ENCODE measurements at regions not wholly inside any gene's neighbourhood (a gene's known extent, or its start where the extent isn't known, plus 50 kb on each side); places are given as distances from the start of the nearest gene placed in this dataset.

DNA sequence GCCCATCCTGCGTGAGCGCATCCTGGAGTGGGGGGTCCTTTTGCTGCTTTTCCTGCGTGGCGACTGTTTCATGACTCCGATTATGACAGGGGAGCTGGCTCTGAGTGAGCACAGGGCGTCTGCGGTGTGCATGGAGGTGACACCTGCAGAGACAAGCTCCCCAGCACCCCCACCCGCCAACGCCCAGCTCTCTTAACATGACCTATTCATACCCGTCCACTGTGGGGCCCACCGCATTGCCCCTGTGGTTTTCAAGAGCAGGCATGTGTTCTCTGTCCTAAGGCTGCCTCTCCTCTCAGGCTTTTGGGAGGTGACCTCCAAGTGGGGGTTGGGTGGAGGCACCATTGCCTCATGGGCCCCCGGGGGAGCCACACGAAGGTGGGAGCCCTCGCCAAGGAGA is 500.7 kb downstream of the TCERG1L start:
- DNase-seq = no peak

DNA sequence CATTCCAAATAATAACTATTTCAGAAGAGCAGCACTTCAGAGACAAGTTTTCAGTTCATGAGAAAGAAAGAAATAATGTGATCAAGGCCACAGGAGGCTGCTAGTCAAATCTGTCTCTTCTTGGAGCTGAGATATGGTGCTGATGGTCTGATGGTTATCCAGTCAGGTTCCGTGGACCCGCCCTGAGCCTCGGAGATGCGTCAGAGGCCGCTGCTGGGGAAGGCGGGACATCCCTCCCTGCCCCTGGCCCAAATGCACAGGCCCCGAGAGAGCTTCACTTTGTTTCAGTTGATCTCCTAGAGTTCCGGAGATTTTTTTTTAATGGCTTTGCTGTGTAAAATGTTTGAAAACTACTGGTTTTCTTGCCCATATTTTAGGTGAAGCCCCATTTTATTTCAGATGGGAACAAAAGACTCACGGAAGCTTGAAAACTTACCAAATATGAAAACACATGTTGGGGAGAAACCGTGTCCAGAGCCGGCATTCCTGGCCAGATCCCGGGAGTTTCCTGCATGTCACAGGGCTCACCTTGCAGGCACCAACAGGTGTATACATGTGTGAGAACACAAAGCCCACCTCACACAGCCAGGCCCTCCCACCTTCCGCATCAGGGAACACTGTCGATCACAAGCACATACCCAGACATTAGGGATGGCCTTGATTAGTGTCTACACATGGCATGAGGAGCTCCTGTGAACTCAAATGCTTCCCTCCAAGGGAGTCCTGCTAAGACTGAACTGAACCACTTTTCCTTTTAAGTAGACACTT is 499.0 kb downstream of the TCERG1L start:
- DNase-seq = no peak

DNA sequence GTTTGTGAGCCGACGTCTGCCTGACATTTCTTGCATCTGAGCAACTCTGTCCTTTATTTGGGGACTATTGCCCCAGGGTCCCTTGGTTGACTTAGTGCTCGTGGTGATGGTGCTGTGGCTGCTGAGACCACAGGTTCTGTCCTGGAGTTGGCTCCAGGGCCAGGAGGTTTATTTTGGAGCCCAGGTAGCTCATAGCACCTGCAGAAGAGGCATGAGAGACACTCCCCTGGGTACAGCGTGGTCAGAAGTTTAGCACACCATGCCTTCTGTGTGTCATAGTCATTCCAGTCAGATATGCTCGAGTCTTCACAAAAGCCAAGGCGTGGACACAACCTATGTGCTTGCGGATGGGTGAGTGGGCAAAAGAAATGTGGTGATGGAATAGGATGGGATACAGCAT is 496.9 kb downstream of the TCERG1L start:
- no peak for DNase-seq

DNA sequence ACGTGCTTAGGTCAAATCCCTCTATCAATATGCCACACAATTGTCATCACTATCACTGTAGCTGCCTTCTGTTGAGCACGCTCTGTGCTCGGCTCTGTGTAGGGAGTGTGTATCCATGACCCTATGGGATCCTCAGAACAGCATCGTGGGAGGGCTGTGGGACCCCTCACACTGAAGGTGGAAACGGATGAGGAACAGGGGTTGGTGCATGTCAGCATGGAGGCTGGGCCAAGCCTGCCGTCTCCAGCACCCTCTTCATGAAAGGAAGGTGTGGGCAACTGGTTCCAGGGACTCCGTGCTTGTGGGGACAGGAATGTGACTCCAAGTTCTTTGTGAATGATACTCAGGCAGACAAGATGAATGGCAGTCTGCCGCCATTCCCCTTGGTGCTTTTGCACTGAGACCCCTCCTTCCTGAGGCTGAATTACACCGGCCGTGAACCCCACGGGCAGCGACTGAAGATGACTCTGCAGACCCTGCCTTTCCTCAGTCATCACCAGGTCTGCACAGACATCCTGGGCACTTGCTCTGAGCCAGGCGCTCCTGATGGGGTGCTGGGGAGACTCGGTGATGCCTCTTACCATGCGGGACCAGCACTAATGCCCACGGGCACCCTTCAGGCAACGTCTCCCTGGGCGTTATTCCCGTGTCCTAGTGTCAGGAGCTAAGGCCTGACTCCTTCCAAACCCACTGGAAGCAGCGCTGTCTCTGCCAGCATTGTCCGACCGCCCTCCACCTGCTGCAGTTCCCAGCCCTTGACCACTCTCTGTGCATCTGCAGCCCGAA is 495.2 kb downstream of the TCERG1L start:
- no peak for DNase-seq

DNA sequence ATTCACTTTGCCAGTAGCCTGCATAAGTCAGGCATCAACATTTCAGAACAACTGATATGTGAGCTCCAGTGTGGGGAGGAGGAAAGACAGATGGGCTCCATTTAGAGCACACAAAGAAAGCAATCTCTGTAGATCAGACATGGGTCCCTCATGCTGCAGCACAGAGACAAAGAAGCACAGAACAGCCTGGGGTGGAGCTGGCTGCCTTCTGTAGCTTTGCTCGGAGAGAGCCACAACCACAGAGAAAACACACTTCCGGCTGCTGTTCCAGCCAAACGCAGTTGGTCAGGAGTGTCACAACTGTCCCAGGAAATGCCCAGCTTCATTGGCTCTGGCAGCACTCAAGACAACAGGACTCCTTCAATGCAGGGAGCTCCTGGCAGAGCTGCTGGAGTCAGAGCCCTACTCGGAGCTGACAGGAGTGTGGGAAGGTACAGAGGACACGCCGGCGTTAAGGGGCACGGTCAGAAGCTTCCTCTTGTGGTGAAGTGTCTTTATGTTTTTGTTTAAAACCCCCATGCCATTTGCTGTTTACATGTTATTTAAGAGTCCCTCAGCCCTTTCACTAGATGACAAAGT is 494.4 kb downstream of the TCERG1L start:
- DNase-seq = no peak

DNA sequence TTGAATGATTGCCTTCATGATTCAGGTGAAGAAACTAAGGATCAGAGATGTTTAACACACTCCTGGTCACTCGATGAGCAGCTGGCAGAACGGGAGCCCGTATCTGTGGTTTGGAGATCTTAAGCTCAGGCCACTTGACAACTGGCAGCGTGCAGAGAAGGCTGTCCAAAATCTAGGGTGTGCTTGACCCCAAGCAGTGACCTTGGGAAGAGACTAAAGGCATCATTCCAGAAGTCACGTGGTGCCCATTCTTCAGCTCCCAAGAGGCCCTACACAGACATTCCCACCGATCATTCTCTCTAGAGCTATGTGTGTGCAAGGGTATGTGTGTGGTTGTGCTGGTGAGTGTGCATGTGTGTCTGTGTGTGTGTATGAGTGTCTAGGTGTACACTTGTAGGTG is 493.8 kb downstream of the TCERG1L start:
- no peak for DNase-seq

DNA sequence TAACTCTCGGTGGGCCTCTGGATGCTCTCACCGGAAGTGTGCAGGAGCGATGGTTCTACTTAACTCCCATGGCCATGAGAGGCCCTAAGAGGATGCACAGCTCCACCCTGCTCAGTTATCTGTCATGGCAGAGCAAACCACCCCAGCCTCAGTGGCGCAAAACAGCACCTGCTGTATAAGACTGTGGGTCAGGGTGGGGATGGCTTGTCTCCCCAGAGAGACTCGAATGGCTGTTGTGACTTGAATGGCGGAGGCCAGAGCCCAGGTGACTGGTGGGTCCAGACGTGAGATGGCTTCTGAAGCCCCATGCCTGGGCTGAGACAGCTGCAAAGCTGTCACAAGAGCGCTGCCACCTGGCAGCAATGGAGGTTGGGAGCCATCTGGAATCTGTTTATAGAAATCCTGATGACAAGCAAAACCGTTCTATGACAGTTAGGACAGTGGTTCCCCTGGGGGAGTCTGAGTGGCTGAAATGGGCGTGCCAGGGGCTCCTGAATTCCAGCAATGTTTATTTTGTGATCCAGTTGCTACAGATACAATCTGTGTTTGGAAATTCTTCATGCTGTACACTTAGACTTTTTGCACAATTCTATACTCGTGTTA is 490.5 kb downstream of the TCERG1L start:
- DNase-seq = no peak

DNA sequence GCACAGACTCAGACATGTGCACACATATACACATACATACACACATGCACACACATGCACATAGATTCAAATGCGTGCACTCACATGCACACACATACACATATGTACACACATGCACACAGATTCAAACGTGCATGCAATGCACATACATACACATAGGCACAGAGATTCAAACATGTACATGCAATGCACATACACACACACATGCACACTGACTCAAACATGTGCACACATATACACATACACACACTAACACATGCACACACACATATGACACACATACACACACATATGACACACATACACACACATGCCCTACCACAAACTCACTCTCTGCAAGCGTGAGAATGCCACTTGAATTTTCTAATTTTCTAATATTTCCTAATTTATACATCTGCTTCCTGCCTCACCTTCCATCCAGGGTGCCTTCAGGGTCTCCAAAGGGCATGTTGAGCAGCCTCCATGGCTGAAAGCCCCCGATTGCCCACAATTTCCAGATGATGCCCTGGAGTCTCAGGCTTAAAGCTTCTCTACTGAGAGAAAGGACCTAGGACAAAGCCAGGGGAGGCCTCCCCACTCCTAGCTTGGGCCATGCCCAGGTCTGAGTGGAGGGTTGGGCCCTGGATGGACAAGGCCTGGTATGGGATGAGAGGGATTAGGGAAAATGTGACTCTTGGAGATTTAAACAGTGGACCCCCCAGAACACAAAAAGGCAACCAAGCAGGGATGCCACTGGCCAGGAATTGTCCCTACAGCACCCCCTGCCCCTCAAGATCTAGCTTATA is 487.1 kb downstream of the TCERG1L start:
- DNase-seq = no peak

DNA sequence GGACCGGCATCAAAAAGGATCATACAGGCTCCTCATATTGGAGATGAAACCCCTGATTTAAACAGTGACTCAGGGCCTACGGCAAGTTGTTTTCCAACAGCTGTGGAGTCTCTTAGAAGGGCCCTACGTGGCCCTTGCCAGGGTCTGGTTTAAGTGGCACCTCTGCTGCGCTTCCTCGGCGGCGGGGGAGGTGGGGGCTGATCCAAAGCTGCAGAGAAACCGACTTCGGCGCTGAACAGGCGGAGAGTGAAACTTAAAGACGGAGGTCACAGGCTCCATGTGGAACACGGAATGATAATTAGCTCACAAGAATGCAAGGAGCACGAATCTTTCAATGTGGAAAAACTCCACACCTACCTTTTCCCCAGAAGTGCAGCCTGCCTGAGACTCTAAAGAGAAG is 477.9 kb downstream of the TCERG1L start:
- no peak for DNase-seq

DNA sequence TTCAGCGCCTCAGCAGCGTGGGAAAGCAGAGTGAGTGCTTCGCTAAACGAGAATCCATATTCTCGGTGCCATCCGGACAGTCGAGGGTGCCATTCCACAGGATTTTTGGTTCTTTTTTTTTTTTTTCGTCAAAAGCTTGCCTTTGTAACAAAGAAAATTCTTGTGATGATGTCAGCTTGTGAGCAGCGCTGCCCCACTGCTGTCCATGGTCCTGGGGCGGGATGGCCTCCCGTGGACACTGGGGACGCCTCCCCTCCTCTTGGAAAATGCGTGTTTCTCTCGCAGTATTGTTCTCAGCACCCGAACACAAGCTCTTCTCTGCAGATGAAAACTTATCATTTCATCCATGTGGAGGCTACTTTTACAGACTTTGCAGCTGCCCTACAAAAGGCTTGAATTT is 477.4 kb downstream of the TCERG1L start:
- no peak for DNase-seq

DNA sequence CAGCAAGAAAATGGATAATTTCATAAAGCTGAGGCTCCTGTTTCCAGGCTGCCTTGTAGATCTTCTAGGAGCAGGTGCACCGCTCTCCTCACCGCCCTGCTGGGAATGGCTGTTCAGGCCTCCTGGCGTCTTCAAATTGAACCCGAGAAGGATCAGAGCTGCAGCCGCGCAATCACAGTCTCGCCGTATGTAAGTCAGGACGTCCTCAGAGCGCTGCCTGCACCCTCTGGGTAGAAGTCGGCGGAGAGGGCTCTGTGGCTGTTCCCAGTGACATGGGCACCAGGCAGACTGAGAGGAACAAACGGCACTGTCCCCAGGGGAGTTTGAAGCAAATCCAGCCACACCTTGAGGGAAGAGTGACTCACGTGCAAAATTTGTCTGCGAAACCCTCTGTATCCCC is 476.9 kb downstream of the TCERG1L start:
- no peak for DNase-seq

DNA sequence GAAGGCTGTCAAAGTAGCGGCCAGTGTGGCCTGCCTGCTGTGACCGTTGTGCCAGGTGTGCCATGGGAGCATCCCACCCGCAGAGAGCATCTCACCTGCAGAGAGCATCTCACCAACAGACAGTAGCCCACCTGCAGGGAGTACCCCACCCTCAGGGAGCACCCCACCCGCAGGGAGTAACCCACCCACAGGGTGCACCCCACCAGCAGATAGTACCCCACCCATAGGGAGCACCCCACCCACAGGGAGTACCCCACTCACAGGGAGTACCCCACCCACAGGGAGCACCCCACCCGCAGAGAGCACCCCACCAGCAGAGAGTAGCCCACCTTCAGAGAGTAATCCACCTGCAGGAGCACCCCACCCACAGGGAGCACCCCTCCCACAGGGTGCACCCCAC is 476.5 kb downstream of the TCERG1L start:
- DNase-seq = no peak

DNA sequence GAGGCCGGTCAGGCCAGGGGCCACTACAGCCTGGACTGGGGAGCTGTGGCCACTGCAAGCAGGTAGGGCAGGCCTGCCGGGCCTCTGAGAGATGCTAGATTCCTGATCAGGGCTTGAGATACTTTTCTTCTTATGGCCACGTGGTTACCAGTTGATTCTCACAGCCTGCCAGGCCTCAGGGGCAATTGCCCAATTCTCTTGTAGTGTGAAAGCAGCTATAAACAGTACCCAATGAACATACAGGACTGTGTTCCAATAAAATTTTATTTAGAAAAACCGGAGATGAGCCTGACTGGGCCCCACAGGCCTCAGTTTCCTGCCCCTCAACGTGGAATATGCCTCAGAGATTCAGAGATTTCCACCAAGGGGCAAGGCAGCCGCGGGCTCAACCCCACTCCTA is 475.2 kb downstream of the TCERG1L start:
- DNase-seq = no peak

DNA sequence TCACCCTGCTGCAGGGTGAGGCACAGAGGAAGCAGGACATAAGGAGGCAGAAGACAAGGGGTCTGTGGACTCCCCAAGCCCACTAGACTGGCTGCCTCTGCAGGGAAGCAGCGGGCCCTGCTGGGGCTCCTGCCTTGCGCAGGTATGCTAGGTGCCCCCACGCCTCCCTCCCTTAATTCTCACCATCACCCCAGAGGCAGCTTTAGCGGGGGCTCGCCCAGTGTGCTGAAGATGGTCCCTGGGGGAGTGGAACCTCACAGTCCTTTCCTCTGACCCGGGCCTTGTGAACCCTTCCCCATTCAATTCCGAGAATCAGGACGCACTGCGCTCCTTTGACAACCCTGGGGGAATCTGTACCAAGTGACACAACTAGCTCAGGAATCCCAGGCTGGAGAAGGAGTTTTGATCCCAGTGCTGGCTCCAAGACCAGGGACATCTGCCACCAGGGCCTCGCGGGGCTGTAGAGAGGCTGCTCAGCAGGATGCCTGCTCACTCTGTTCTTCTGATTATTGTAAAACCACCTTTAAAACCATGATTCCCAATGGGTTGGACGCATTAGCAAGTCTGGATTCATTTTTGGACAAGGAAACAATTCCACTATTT is 468.4 kb downstream of the TCERG1L start:
- no peak for DNase-seq

DNA sequence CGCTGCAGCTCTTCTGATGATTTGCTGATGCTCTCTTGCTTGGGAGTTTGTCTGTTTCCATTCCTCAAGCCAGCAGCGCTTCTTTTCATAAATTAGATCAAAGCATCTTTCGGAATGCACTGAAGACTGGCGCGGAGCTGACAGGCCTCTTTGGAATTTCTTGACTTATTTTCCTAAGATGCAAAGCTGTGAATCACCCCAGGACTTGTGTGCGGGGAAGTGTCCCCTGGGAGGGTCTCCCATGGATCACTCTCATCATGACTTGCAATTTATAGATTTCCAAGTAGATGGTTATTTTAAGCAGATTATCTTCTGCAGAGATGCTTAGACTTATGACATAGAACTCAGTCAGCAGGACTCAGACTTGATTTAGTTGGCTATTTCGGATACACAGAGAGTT is 467.2 kb downstream of the TCERG1L start:
- DNase-seq = no peak

DNA sequence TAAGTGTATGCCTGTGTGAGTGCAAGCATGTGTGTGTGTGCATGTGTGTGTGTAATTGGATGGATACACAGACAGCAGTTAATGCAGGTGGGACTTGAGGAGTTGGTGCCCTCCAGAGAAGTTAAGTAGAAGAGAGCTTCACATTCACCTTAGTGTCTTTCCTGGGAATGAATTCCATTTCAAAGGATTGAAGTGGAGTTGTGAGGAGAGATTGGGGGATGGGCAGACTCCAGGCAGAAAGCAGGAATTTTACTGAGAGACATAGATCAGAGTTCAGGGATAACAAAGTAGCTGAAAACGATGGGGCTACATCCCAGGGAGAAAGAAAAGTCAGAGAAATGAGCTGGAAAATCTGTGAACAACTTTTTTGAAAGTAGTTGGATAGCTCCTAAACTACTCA is 464.4 kb downstream of the TCERG1L start:
- DNase-seq = no peak

DNA sequence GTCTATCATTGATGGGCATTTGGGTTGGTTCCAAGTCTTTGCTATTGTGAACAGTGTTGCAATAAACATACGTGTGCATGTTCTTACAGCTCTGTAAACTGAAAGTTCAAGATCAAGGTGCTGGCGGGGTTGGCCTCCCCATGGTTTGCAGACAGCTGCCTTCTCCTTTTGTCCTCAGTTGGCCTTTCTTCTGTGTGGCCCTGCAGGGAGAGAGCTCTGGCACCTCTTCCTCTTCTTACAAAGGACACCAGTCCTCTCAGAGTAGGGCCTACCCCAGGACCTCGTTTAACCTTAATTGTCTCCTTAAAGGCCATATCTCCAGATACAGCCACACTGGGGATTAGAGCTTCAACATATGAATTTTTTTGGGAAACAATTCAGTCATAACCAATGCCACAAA is 462.7 kb downstream of the TCERG1L start:
- DNase-seq = no peak

DNA sequence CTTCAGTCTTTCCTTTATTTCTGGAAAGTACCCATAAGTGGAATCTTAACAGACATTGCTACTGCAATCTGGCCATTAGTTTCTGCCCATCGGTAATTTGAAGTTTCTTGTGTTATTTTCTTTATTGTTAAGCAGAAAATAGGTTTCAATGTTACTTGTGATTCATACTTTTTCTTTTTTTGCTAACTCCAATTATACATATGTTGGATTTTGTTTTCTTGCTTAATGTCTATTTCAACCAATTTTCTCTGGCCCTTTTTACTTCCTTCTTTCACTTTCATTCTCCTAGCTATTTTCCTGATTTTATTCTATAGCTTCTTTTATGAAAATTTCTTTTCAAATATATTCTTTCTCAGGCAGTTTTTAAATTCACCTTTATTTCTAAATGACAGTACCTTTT is 457.4 kb downstream of the TCERG1L start:
- no peak for DNase-seq

DNA sequence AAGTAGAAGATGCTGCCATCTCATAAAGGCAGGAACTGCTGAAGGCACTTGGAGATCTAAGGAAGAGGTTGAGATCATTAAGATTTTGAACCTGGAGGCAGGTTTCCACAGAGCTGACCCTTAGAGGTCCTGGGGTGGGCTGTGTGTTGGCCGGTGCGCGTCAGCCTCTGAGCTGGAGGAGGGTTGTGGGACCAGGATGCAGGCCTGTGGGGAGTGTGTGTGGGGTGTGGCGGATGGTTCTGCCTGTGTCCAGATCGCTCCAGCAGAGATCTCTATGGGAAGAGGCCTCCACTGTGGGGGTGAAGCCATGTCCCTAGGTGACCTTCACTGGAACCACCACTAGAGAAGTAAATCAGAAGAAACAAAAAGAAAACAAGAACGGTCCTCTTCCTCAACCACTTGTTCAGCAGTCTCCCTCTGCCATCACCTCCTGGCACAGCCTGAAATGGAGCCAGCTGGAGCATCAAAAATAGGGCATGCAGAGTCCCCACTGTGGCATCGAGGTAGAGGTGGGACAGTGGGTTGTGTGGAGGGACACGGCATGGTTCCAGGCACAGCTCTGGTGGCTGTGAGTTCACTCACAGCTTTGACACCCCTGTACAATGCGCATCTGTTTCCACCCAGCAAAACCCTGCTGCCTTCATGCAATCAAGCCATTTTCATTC is 453.8 kb downstream of the TCERG1L start:
- DNase-seq = no peak

DNA sequence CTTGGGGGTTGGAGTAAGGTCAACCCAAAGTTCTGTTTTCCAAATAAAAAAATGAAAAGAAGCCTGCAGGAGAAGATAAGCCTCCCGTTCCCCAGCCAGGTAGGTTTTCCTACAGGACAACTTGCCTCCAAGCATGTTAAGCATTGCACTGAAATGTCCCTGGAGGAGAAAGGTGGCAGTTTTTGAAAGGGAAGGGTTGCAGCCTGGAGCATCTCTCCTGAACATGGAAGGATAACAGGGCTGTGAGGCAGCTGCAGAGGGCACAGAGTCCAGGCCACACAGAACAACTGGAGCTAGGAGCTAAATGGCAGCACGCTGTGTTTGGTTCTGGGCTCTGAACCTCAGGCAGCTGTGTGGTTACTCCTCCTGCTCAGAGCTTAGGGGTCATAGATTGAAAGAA is 452.9 kb downstream of the TCERG1L start:
- DNase-seq = no peak

DNA sequence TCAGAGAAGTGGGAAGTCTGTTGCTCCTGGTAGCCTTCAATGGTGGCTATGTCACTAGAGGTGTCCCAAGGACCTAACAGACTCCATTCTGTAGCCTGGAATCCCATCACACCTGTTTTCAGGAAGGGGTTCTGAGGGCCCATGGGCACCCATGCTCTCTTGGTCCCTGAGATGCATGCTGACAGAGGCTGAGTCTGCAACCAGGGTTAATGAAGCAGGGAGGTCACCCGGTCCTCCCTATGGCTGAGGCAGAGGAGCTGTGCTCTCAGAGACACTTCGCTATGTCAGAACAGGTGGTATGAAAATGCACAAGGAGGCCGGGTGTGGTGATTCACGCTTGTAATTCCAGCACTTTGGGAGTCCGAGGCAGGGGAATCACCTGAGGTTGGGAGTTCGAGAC is 452.1 kb downstream of the TCERG1L start:
- no peak for DNase-seq

DNA sequence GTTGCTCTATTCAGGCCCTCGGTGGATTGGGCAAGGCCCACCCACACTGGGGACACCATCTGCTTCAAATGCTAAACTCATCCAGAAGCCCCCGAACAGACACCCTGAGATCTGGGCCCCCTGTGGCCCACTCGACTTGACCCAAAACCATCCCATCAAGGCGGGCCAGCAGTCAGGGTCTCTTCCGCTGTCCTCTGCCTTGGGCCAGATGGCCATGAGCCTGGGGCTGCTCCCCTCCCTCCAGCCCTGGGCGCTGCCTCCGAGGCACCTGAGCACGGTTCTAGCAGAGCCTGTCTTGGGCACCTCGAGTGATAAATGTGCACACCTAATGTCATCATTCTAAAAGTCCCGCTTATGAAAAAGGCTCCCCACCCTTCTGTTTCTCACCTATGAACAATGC is 449.4 kb downstream of the TCERG1L start:
- DNase-seq = no peak

All from CD4-positive, alpha-beta T cell treated with Interleukin-4 for 4 hours (primary cell).